GM18870 (cell line): ENCODE measurements at regions not wholly inside any gene's neighbourhood (a gene's known extent, or its start where the extent isn't known, plus 50 kb on each side); places are given as distances from the start of the nearest gene placed in this dataset.
"Not testable (repeated sequence)": the region's sequence is repeated elsewhere in the genome, so short reads cannot be mapped to it uniquely, and the experiment has no call there.

ENCODE experiments used
- ATAC-seq: cut with Tn5 transposase; IDR thresholded peaks from one replicate; pipeline ENCODE4 v1.9.1; 2021; ENCODE audit warnings: moderate library complexity; ENCODE audit not compliant: unreplicated experiment

- no peak for ATAC-seq
These were observed 50.6 kb upstream of the FER start for GRCh38 chr5:108696951-108697715.

GRCh38 chr5:108696407-108696806 is 51.3 kb upstream of the FER start:
- ATAC-seq, result no peak

- no peak for ATAC-seq
These were observed 59.2 kb upstream of the FER start for GRCh38 chr5:108688485-108688884.

- ATAC-seq, result no peak
These were observed 60.0 kb upstream of the FER start for GRCh38 chr5:108687595-108688200.

GRCh38 chr5:108686676-108687075 is 61.0 kb upstream of the FER start:
- no peak for ATAC-seq

- ATAC-seq, result not testable (repeated sequence)
These were observed 62.1 kb upstream of the FER start for GRCh38 chr5:108685448-108686216.

- ATAC-seq, result peak; percentile 94
These were observed 66.4 kb upstream of the FER start for GRCh38 chr5:108681079-108681921.

GRCh38 chr5:108678091-108678490 is 69.6 kb upstream of the FER start:
- no peak for ATAC-seq

GRCh38 chr5:108675736-108676135 is 72.0 kb upstream of the FER start:
- ATAC-seq, result no peak

GRCh38 chr5:108672639-108673038 is 75.1 kb upstream of the FER start:
- no peak for ATAC-seq

GRCh38 chr5:108670591-108671289 is 77.0 kb upstream of the FER start:
- ATAC-seq, result no peak

- ATAC-seq, result no peak
These were observed 78.2 kb upstream of the FER start for GRCh38 chr5:108669462-108669861.

- no peak for ATAC-seq
These were observed 86.0 kb upstream of the FER start for GRCh38 chr5:108661590-108662219.

GRCh38 chr5:108661024-108661423 is 86.7 kb upstream of the FER start:
- ATAC-seq, result no peak

- ATAC-seq, result no peak
These were observed 87.4 kb upstream of the FER start for GRCh38 chr5:108660291-108660690.

GRCh38 chr5:108659531-108659930 is 88.2 kb upstream of the FER start:
- no peak for ATAC-seq

- no peak for ATAC-seq
These were observed 91.8 kb upstream of the FER start for GRCh38 chr5:108655750-108656450.

- no peak for ATAC-seq
These were observed 93.6 kb upstream of the FER start for GRCh38 chr5:108654051-108654450.

GRCh38 chr5:108653201-108653600 is 94.5 kb upstream of the FER start:
- no peak for ATAC-seq
